ENCODE measurements at regions not wholly inside any gene's neighbourhood (a gene's known extent, or its start where the extent isn't known, plus 50 kb on each side); places are given as distances from the start of the nearest gene placed in this dataset.
"Not testable (repeated sequence)": the region's sequence is repeated elsewhere in the genome, so short reads cannot be mapped to it uniquely, and the experiment has no call there.

DNA sequence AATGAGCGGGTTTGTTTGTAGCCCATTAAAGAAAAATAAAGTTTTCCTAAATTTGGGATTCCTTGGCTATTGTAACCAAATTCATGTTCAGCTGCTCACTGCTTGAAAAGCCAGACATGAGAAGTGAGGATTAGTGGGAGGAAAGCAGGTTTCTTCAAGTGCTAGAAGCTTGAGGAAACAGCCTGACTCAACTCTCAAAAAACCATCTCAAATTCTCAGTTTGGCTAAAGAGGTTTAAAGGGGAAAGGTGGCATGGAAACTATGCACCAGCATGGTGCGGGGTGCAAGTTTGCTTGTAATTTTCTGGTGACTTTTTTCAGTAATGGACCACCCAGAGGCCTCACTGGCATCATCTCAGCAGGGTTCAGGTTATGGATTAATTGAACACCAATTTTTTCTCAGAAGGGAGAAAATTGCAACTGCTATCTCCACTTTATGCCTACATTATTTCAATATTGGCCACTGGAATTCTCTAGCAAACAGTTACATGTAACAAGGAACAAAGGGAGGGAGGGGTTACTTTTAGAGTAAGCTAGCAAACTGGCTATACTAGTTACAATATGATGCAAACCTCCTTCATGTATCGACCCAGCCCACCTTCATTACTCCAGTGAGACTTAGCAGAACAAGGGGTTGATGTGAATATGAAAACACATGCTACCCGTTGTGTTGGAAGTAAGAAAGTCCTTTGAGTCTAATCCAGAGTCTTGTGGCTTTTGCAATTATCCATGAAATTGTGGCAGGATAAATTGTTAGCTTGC, 85.0 kb upstream of the IFNGR1 start:
- no peak for DNase-seq

DNA sequence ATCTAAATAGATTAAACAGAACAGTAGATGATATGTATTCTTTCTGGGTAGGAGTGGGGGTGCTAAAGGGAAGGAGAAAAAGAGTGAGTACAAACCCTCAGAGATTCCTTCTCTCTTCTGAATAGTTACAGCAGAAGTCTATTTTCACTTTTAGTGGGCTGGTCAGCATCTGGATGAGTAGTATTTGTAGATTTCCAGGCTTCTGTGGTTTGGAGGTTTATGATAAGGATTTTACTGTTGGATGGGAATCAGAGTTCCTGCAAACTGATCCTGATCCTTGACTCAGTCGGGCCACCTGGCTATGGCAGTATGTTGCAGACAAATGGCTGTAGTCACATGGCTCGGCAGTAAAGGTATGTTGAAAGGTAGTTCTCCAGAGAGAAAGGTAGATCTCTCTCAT, 84.3 kb upstream of the IFNGR1 start:
- no peak for DNase-seq

DNA sequence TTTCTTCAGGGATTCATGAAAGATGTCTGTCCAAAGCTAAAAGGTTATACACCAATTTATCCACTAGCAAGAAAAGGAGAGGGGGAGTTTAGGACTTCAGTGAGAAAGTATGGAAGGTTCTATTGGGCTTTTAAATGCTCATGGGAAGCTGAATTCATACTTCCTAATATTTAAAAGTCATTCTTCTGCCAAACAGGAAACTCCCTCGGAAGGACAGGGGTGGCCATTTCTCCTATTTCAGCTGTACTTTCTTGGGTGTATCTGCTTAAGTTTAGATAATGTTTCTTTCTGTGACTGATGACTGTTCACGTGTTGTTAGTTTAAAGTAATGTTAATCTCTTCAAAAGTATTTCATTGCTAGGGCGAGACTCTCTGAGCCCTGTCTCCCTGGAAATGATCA, 80.5 kb upstream of the IFNGR1 start:
- no peak for DNase-seq

DNA sequence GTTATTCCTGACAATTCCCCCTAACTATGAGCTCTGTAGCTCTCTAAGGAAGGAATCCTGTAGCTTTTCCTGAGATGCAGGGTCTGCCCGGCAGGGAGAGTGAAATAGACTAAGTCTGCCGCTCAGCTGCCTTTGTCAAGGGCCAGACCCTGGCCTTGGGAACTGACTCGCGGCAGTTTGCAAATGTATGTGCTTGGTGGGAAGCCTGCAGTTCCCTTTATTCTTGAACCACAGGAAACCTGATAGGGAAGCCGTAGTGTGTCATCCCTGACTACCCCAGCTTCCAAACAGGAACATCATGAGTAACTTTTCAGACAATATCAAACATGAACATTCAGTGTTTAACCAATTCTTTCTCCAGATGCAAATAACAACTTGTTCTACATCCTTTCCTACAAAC, 78.7 kb upstream of the IFNGR1 start:
- no peak for DNase-seq

DNA sequence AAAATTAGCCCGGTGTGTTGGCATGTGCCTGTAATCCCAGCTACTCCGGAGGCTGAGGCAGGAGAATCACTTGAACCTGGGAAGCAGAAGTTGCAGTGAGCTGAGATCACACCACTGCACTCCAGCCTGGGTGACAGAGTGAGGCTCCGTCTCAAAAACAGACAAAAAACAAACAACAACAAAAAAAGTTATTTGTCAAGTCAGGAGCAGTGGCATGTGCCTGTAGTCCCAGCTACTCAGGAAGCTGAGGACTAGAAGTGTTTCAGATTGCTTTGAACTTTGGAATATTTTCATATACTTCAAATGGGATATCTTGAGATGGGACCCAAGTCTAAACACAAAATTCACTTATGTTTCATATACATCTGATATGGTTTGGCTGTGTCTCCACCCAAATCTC, 73.1 kb upstream of the IFNGR1 start:
- not testable (repeated sequence) for DNase-seq

DNA sequence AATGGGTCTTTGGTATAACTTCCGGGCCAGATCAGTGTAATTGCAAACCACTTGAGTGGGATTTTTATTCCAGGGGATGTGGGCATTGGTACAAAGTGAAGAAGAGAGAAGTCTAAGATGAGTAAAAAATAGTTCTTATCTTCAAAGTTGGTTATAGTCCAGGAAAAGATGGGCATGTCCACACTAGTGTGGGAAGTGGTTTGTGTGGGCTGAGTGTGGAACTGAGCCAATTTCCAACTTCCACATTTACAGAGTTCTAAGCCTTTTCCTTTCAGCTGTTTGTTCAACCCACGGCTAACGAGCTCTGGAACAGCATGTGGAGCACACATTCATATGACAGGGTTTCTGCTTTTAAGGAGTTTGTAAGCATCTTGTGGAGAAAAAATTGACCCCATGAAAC, 72.3 kb upstream of the IFNGR1 start:
- DNase-seq: no peak

DNA sequence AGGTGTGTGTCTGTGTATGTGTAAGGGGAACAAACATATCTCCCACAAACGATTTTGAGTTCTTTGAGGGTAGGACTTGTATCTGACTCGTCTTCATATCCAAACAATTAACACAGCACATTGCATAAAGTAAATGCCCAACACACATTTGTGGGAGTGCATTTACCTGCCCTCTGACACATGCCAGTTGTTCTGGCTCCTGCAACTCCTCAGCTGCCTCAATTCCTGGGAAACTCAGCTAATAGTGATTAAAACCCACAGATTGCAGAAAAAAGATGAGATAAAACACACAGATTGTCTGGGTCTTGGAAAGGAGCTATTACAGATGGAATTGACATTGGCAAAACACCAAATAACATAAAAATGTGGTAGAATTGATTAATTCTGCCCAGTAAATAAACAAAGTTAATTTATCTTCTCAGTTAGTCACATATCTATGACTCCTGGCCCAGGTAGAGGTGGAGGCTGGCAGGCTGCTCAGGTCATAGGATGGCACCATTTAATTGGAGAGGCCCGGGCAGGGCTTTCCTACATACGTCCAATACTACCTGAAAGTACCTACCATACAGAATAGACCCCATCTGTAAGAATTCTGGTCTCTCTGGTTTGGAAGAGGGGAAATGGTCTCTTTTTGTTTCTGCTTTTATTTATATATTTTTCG, 71.5 kb upstream of the IFNGR1 start:
- DNase-seq: no peak

DNA sequence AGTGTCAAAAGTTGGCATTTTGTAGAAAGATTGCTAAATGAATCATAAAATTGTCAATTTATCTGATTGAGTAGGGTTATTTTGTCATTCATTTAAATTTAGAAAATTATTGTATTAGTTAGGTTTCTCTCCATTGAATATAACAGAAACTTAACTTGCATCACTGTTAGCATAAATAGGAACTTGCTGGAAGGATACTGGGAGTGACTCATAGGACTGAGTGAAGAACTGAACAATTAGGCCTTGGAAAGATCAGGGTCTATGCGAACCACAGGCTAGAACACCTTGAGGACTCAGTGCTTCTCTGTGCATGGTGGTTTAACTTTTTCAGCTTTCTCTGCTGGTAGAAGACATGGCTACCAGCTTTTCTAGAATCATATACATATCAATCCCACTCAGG, 67.7 kb upstream of the IFNGR1 start:
- DNase-seq: no peak

DNA sequence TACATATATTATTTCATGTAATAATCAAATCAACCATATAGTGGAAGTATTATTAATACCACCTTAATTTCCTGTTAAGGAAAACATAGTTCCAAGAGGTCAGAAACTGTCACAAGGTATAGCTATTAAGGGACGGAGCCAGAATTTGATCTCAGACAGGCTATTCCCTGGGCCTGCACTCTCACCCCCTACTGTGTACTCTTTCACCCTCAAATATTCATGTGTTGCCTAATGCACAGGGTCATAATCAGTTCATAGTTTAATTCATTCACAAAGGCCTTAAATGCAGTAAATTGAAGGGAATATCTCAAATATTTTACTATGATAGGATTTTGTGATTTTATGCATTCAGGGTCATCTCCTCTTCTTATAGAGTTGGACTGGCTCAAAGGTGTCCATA, 67.2 kb upstream of the IFNGR1 start:
- no peak for DNase-seq

DNA sequence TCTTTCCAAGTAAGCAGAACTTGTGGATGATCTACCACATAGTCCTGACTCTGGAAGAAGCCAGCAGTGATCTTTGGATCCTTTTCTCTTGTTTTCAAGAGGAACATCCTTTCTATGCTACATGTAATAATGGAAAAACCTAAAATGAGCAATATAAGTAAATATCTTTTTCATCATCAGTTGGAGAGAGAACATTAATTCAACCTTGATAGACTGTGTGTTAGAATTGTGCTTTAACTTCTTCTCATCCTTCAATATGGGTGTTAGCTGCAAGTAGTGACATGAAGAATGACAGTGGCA, 65.6 kb upstream of the IFNGR1 start:
- no peak for DNase-seq

DNA sequence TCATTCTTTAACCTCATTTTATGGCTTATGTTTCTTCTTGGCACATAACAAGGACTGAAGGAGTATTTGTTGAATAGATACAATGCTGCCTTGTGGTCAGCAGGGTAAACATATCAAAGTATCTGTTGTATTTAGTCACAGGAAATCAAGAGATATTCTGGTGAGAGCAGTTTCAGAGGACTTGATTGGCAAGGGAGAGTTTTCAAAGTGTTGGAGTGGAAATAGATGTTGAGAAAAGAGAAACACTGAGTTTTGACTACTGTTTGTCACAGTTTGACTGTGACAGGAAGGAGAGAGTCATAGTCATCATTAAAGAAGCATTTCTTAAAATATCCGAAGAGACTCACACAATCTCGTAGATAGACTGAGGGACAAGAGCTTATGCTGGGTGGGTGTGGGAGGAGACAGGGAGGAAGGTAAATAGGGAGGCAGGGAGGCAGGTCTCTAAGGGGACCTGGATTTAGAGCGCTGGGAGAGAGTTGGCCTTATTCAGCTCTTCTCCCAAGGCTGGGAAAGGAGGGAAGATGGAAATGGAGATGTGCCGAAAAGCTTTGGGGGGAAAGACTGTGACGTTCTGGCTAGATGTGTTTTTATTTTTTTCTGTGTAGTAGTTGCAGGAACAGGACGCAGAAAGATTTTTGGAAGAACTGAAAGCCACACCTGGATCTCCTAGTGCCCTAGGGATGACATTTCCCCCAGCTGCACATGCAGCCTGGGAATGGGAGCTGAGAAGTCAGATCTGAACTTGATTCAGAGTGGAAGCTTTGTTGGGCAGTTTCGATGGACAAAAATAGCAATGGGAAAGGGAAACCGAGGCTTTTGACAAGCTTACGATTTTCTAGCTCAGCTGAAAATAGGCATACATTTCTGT, 65.0 kb upstream of the IFNGR1 start:
- no peak for DNase-seq

DNA sequence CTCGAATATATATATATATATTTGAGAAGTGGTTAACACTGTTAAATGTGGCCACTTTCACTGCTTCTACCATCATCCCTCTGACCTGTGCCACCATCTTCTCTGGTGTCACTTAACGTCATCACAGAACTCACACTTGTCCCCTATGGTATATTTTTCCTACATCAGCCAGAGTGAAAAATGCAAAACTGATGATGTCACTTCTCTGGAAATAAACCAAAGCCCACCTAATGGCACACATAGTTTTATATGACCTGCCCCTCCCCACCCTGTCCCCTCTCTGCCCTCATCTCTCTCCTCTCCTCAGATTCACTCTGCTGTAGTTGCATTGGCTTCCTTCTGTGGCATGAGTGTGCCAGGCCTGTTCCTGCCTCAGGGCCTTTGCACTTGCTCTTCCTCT, 63.9 kb upstream of the IFNGR1 start:
- no peak for DNase-seq

DNA sequence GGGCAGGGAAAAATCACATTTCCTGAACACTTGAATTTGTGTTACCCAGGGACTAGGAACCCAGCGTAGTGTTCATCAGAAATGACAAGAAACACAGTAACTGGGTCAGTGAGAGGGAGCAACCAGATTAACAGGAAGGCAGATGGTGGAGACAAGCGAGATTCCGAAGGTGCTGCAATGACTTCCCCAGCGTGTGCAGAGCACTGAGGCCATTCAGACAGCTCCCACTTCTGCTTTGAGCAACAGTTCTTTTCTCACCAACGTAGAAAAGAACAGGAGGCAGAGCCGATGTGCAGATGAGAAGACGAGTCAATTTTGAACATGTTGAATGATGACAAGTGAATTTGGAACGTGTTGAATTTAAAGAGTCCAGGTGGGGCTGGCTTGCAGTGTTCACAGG, 63.1 kb upstream of the IFNGR1 start:
- no peak for DNase-seq

DNA sequence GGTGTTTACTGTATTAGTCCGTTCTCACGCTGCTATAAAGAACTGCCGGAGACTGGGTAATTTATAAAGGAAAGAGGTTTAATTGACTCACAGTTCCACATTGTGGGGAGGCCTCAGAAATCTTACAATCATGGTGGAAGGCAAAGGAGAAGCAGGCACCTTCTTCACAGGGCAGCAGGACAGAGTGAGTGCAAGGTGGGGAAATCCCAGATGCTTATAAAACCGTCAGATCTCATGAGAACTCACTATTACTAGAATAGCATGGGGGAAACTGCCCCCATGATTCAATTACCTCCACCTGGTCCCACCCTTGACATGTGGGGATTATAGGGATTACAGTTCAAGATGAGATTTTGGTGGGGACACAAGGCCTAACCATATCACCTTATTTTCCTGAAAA, 60.1 kb upstream of the IFNGR1 start:
- DNase-seq: not testable (repeated sequence)

DNA sequence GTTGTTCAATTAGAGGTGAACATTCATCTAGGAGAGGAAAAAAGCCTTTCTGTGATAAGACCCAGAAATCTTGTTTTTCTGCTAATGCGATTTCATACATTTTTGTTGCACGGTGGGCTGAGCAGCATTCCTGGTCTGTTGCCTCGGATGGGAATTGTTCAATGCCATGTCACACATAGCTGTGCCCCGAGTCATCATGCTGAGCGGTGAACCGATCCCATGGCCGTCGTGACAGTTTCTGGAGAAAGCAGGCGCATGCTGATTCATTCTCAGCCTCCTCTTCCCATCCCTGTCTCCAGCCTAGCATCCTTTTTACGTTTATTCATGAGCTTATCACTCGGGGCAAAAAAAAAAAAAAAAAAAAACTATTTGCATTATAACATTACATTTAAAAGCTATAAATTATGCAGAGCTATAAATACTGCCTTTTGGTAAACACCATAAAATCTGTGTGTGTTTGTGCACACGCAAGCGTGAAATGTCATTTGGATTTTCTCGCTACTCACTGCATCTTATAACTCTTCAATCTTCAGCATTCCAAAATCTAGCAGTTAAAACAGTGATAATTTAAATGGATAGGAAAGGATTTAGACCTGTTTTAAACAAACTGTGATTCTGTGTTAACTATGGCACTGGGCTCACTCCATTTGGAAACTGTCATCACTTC, 58.9 kb upstream of the IFNGR1 start:
- no peak for DNase-seq

DNA sequence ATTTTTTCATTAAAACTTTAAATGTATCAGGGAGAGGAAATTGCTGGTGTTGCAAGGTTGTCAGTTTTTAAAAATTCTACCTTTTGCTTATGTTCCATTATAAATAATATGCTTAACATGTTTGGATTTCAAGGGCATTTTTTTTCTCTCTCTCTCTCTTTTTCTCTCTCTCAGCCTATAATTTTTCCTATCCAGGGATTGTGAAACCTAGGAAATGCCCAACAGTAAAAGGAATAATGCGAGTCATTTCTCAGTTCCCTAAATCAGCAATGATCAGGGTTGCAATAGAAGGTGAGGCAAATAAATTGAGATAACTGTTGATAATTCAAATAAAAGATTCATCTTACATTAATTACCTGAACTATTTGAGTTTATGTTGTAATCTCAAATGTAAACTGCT, 53.2 kb upstream of the IFNGR1 start:
- DNase-seq: no peak

DNA sequence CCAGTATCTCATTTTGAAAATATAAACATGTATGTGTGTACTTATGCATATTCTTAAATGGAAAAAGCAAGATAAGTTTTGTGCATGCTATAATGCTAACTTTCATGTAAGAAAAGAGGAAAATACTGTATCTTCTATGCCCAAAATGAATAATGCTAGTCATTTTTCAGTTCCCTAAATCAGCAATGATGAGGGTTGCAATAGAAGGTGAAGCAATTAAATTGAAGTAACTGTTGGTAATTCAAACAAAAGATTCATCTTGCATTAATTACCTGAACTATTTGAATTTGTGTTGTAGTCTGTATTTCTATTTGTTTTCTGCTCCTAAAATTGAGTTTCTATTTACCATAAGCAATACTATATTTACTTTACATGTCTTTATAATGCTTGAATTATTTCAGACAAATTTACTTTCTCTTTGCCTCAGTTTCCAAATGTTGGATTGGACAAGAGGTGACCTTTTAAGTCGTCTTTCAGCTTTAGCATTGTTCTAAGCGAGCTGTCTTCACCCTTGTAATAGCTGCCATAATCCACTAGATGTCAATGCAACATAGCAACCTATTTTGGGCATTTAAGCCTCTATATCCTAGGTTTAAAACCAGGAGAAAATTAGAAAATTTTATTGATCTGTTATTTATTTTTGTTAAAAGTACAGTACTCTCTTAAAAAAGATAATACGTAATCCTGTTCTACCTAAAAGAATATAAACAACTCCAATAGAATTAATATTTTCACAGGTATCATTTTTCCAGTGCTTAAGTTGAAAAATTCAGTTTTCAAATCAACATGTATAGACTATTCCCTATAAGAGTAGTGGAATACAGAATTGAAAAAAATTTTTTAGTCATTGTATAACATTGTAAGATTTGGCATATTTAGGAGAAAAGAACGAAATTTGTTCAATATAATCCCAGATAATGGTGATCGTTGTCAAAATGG, 52.3 kb upstream of the IFNGR1 start:
- no peak for DNase-seq

DNA sequence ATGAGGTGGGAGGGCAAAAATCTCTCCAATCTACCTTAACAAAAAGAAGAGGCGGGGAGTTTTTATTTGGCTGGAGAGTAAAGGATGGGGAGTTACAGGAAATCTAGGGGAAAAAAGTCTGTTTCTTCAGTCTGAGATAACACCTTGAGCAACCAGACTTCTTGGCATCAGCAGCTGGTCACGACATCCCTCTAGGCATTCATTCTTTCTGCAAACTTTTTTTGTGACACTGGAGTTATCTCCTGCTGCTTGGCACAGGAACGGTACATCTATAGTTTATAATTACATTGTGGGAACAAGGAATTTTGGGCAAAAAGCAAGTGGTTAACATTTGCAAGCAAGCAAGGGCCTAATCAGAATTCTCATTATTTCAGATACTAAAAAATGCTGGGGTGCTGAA, 50.6 kb upstream of the IFNGR1 start:
- no peak for DNase-seq

DNA sequence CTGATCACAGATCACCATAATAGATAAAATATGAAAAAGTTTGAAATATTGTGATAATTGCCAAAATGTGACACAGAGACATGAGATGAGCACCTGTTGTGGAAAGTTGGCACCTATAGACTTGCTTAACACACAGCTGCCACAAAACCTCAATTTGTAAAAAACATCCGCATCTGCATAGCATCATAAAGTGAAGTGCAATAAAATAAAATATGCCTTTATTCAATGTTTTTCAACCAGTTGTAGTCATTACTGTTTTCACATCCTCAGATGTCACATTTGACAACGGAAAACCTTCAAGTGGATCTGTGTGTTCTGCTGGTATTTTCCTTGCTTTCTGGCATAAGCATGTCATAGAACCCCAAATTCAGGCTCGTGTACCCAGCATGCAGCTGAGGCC, 50.2 kb upstream of the IFNGR1 start:
- DNase-seq: no peak
